Activated CD4-positive, alpha-beta T cell treated with anti-CD3 and anti-CD28 coated beads for 4 hours (primary cell): ENCODE measurements at regions not wholly inside any gene's neighbourhood (a gene's known extent, or its start where the extent isn't known, plus 50 kb on each side); places are given as distances from the start of the nearest gene placed in this dataset.

Experiments used
- DNase-seq, 2 donors: peaks; one replicate each; pipeline ENCODE4 v3.0.0-alpha.2; 2020

- no peak for DNase-seq
Measured at GRCh38 chr11:33646629-33647028, 54.0 kb downstream of the C11orf91 start.

- no peak for DNase-seq
Measured at GRCh38 chr11:33646168-33646567, 54.5 kb downstream of the C11orf91 start.

- no peak for DNase-seq
Measured at GRCh38 chr11:33645686-33646085, 54.9 kb downstream of the C11orf91 start.

GRCh38 chr11:33643167-33643824, 57.3 kb downstream of the C11orf91 start:
- DNase-seq, result no peak

- no peak for DNase-seq
Measured at GRCh38 chr11:33642461-33643166, 58.0 kb downstream of the C11orf91 start.

GRCh38 chr11:33640730-33641371, 59.8 kb downstream of the C11orf91 start:
- no peak for DNase-seq

- DNase-seq, result no peak
Measured at GRCh38 chr11:33638608-33639007, 62.0 kb downstream of the C11orf91 start.

- no peak for DNase-seq
Measured at GRCh38 chr11:33636104-33636503, 64.5 kb downstream of the C11orf91 start.

- no peak for DNase-seq
Measured at GRCh38 chr11:33635161-33635560, 65.5 kb downstream of the C11orf91 start.

GRCh38 chr11:33634291-33634834, 66.3 kb downstream of the C11orf91 start:
- DNase-seq, result no peak

GRCh38 chr11:33633251-33634003, 67.2 kb downstream of the C11orf91 start:
- no peak for DNase-seq

GRCh38 chr11:33631749-33632091, 68.9 kb downstream of the C11orf91 start:
- no peak for DNase-seq

- no peak for DNase-seq
Measured at GRCh38 chr11:33630936-33631748, 69.5 kb downstream of the C11orf91 start.

- DNase-seq, result no peak
Measured at GRCh38 chr11:33624083-33624482, 76.5 kb downstream of the C11orf91 start.

GRCh38 chr11:33622806-33623205, 77.8 kb downstream of the C11orf91 start:
- no peak for DNase-seq

GRCh38 chr11:33622186-33622585, 78.4 kb downstream of the C11orf91 start:
- DNase-seq, result no peak

- DNase-seq, result no peak
Measured at GRCh38 chr11:33620423-33621171, 80.0 kb downstream of the C11orf91 start.

- DNase-seq, result no peak
Measured at GRCh38 chr11:33618956-33619355, 81.7 kb downstream of the C11orf91 start.

- no peak for DNase-seq
Measured at GRCh38 chr11:33618351-33618710, 82.3 kb downstream of the C11orf91 start.

GRCh38 chr11:33617672-33618350, 82.8 kb downstream of the C11orf91 start:
- no peak for DNase-seq

- no peak for DNase-seq
Measured at GRCh38 chr11:33616552-33616951, 84.1 kb downstream of the C11orf91 start.
